ENCODE measurements at regions not wholly inside any gene's neighbourhood (a gene's known extent, or its start where the extent isn't known, plus 50 kb on each side); places are given as distances from the start of the nearest gene placed in this dataset.
A peak's percentile ranks its signal among the peaks of the same experiment; 100 is the strongest.
"Not testable (repeated sequence)": the region's sequence is repeated elsewhere in the genome, so short reads cannot be mapped to it uniquely, and the experiment has no call there.

DNA sequence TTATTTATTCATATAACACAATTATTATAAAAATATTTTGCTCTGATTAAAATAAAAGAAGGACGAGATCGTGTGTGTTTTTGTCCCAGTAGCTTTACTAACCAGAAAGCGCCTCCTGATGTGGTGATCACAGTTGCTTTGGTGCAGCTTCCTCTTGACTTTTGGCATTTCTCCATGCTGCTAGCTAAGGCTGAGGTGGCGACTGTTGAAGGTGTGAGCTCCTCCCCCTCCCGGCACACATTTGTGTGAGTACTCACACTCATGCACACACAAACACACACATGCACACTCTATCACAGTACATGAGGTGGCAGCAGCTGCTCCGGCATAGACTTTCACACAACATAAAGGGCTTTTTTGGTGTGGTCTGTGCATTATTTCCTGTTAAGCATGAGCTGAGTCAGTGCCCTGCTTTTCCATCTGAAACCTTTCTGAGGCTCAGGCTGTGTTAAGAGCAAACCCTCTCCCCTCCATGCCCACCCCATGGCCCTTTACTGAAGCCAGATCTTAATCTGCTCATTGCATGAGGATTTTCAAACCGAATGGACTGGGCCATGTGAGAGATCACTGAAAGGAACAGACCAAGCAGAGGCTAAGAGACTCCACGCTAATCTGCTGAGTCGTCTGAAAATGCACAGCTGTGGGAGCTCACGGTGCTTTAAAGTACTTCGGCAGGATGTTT is 53.3 kb downstream of the FOXD4L1 start:
- not testable (repeated sequence) for DNase-seq (ENCODE audit: low read depth in 2 of 2)

DNA sequence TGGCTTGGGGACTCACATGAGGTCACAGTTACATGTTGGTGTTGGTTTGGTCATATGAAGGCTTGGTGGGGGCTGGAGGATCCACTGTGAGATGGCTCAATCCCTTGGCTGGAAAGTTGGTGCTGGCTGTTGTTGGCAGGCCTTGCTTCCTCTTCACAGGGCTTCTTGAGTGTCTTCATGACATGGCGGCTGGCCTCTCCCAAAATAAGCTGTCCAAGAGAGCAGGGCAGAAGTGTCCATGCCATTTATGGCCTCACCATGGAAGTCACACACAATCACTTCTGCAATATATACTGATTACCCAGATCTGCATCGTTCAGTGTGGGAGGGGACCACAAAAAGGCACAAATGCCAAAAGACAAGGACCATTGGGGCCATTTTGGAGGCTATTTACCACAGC is 61.4 kb downstream of the FOXD4L1 start:
- not testable (repeated sequence) for DNase-seq (ENCODE audit: low read depth in 2 of 2)

DNA sequence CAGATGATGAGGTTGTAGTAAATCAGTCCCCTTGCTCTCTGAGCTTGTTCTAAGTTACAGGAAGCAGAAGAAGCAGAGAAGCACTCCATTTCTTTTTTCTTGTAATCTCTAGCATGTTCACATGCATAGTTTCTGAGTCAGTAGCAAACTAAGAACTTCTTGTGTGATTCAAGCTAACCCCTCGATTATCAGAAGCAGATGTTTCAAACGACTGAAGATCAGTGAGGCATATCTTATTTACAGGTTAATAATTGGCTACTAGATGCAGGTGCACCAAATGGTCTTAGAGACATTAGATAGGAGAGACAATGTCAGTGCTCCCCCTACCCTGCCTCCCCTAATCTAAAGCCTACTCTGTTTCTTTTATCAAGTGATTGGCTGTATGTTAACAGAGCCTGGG is 64.2 kb downstream of the FOXD4L1 start:
- DNase-seq (ENCODE audit: low read depth in 2 of 2): not testable (repeated sequence)

DNA sequence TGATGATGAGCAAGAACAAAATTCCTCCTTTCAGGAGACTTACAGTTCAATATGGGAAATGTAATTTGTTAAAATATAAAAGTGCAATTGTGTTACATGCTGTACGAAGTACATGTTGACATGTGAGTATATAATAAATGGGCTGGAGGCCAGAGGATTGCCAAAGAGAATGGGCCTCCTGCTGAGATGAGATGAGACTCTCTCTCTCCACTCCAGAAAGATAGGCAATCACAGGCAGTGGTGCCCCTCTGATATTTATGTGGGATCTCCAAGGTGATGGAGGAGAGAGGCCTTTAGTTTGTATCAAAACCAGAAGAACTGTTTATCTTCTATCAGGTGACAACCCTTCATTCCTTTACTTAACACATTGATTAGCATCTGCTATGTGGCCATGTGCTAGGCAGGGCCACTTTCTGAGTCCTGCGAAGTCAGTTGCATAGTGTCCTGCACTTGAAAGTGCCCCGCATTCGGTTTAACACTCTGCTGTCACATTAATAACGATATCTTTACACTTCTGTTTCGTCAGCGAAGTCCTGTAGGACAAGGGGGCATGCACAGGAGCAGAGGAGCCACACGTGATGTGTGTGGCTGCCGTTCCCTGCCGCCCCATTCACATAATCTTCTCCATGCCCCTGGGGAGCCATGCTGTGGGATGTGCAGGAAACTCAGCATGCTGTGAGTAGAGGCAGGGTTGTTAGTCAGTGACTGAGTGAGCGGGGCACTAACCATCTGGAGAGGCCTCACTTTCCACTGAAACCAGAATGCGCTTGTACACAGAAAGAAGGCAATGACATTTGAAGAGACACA is 60.2 kb upstream of the RABL2A start:
- not testable (repeated sequence) for DNase-seq (ENCODE audit: low read depth in 2 of 2)

DNA sequence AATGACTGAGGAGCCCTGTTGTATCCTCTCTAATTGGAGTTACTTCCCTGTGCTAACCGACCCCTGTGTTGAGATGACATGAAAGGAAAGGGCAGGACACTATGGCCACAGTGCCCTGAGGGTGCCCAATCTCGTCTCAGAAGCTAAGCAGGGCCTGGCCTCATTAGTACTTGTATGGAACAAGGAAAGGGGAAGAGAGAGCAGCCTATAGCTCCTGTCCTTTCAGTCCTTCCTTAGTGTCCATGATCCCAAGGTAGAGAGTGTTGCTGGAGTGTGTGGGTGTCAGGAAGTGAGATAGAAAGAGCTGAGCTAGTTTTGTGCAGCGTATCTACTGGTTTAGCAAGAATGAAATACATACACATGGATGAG is 59.6 kb upstream of the RABL2A start:
- not testable (repeated sequence) for DNase-seq (ENCODE audit: low read depth in 2 of 2)

DNA sequence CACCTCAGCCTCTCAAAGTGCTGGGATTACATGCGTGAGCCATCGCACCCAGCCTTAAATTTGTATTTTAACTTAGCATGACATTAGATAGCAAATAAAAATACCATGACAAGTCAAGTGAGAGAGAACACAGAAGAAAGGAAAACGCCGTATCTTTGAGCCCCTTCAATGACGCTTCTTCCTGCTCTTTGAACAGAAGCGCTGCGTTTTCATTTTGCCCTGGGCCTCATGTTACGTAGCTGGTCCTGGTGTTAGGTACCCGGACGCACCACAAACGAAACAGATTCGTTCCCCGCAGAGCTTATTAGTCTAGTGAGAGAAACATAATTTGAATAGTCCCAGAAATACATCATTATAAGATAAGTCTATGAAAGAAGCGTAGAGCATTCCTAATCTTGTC is 58.8 kb upstream of the RABL2A start:
- DNase-seq (ENCODE audit: low read depth in 2 of 2): not testable (repeated sequence)

DNA sequence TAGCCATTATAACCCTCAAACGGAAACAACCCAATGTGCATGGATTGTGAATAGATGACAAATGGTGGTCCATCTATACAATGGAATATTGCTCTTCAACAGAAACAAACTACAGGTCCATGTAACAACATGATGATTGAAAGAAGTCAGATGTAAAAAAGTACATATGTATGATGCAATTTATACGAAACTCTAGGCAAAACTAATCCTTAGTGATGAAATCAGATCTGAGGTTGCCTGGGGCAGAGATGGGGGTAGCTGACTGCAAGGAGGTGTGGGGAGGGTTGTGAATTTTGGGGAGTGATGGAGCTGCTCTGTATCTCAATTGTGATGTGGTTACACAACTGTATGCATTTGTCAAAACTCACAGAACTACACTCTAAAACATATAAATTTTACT is 57.0 kb upstream of the RABL2A start:
- peak in 1 of 2 experiments; percentile 6 for DNase-seq (ENCODE audit: low read depth in 2 of 2)

DNA sequence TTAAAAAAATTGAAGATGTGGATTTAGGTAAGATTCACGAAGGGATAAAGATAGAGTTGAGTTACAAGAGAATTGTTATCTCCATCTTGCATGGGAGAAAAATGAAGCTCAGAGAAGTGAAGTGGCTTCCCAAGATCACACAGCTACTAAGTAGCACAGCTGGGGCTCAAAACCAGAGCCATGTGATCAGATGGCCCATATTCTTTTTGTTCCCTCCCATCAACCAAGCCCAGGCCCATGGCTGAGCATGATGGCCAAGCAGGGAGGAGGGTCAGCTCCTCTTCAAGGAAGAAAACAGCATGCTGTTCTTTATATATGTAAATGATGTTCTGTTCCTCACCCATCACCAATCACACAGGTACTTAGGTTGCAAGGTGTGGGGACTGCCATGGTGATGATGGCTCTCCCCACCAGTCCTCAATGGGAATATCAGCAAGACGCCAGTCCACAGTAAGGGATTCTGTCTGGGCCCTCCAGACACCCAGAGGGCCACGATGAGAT is 56.5 kb upstream of the RABL2A start:
- not testable (repeated sequence) for DNase-seq (ENCODE audit: low read depth in 2 of 2)

DNA sequence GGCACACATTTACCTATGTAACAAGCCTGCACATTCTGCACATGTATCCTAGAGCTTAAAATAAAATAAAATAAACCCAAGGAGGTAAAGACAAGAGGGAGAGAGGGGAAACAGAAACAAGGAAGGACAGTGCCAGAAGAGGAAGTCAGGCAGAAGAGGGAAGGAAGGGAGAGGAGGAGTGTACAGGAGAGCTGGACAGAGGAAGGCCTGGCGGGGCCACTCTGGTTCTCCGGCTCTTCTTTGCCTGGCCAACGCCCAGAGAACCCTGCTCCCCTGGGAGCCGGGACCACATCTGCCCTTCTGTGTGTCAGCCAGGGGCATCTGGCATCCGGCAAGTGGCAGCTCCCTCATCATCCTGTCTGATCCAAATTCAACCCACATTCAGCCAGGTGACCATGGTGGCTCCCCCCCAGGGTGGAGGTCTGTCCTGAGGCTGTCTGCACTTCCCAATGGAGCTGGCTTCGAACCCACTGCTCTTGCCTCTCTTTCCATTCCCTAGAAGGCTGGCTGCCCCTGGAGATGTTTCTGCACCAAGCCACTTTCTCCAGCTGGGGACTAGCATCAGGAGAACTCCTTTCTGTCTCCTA is 55.5 kb upstream of the RABL2A start:
- not testable (repeated sequence) for DNase-seq (ENCODE audit: low read depth in 2 of 2)

DNA sequence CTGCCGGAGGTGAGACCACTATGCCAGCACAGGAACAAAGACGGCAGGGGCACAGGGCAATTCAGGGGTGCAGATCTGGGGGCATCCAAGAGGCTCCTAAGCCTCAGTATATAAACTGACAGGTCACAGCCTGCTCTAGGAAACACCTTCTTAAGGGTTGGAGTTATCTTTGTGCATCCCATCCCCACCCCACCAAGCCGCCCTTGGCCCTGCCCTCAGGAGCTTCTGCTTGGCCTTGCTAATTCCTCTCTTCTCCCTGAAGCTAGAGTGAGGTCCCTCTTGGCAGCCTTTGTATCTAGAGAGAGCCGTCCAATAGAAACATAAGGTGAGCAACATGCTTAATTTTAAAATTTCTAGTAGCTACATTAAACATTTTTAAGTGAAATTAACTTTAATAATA is 51.3 kb upstream of the RABL2A start:
- not testable (repeated sequence) for DNase-seq (ENCODE audit: low read depth in 2 of 2)

DNA sequence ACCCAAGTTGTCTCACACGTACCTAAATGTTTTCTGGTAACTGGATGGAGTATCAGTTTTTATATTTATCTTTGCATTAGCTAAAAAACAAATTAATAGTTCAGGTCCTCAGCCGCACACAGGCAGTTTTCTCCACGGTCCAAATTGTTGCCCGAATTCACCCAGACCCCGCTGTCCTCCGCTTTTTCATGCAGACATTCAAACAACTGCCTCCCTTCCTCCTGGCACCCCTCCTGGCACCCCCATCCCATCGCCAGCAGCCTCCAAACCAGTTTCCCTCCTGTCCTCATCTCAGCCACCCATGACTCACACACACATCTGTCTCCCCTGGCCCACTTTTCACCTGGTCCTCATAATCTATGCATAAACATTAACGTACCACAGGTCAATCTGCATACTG is 50.7 kb upstream of the RABL2A start:
- DNase-seq (ENCODE audit: low read depth in 2 of 2): not testable (repeated sequence)
